HG02588 (cell line): ENCODE measurements at regions not wholly inside any gene's neighbourhood (a gene's known extent, or its start where the extent isn't known, plus 50 kb on each side); places are given as distances from the start of the nearest gene placed in this dataset.
A peak's percentile ranks its signal among the peaks of the same experiment; 100 is the strongest.

Experiments
- ATAC-seq: cut with Tn5 transposase; IDR thresholded peaks from one replicate; pipeline ENCODE4 v1.9.1; 2021; ENCODE audit warnings: mild to moderate bottlenecking, moderate library complexity; ENCODE audit not compliant: unreplicated experiment

GRCh38 chr4:130131536-130131935, 1035.6 kb downstream of the C4orf33 start:
- ATAC-seq: no peak

GRCh38 chr4:130141651-130142050, 1045.7 kb downstream of the C4orf33 start:
- no peak for ATAC-seq

GRCh38 chr4:130143656-130144055, 1047.7 kb downstream of the C4orf33 start:
- ATAC-seq: no peak

- no peak for ATAC-seq
Measured at GRCh38 chr4:130146773-130147172, 1050.8 kb downstream of the C4orf33 start.

GRCh38 chr4:130147641-130148040, 1051.7 kb downstream of the C4orf33 start:
- no peak for ATAC-seq

- no peak for ATAC-seq
Measured at GRCh38 chr4:130154901-130155300, 1058.9 kb downstream of the C4orf33 start.

- ATAC-seq: no peak
Measured at GRCh38 chr4:130163701-130164100, 1067.7 kb downstream of the C4orf33 start.

- ATAC-seq: no peak
Measured at GRCh38 chr4:130165381-130165780, 1069.4 kb downstream of the C4orf33 start.

- no peak for ATAC-seq
Measured at GRCh38 chr4:130172156-130172555, 1076.2 kb downstream of the C4orf33 start.

- no peak for ATAC-seq
Measured at GRCh38 chr4:130178106-130178505, 1082.2 kb downstream of the C4orf33 start.

- no peak for ATAC-seq
Measured at GRCh38 chr4:130183096-130183495, 1087.1 kb downstream of the C4orf33 start.

GRCh38 chr4:130183766-130184165, 1087.8 kb downstream of the C4orf33 start:
- no peak for ATAC-seq

- ATAC-seq: no peak
Measured at GRCh38 chr4:130185123-130185522, 1089.2 kb downstream of the C4orf33 start.

GRCh38 chr4:130186931-130187330, 1091.0 kb downstream of the C4orf33 start:
- ATAC-seq: no peak

GRCh38 chr4:130187587-130187986, 1091.6 kb downstream of the C4orf33 start:
- no peak for ATAC-seq

- ATAC-seq: no peak
Measured at GRCh38 chr4:130192787-130193186, 1096.8 kb downstream of the C4orf33 start.

- ATAC-seq: no peak
Measured at GRCh38 chr4:130197946-130198345, 1102.0 kb downstream of the C4orf33 start.

GRCh38 chr4:130203571-130203970, 1107.6 kb downstream of the C4orf33 start:
- no peak for ATAC-seq

GRCh38 chr4:130210864-130211263, 1114.9 kb downstream of the C4orf33 start:
- no peak for ATAC-seq

- no peak for ATAC-seq
Measured at GRCh38 chr4:130214268-130214667, 1118.3 kb downstream of the C4orf33 start.

- ATAC-seq: peak; percentile 100
Measured at GRCh38 chr4:130233377-130234047, 1137.6 kb downstream of the C4orf33 start.

- no peak for ATAC-seq
Measured at GRCh38 chr4:130238121-130238520, 1142.2 kb downstream of the C4orf33 start.

- ATAC-seq: no peak
Measured at GRCh38 chr4:130249002-130249401, 1153.0 kb downstream of the C4orf33 start.
